DND-41 (cell line): ENCODE measurements at regions not wholly inside any gene's neighbourhood (a gene's known extent, or its start where the extent isn't known, plus 50 kb on each side); places are given as distances from the start of the nearest gene placed in this dataset.

ENCODE experiments used
- EZH2 ChIP-seq: IDR thresholded peaks from 3 replicates; pipeline ENCODE4 v1.6.1; 2012; ENCODE audit warnings: borderline replicate concordance, low read depth, mild to moderate bottlenecking, moderate library complexity, low read length, inconsistent platforms; ENCODE audit not compliant: severe bottlenecking
- TF ChIP-seq, protein P1 (sequence below): IDR thresholded peaks from 2 replicates; pipeline ENCODE4 v1.5.1; 2012; ENCODE audit warnings: borderline replicate concordance, low read length, moderate library complexity, mild to moderate bottlenecking; ENCODE audit not compliant: poor library complexity, severe bottlenecking; ENCODE audit errors: extremely low read depth

DNA sequence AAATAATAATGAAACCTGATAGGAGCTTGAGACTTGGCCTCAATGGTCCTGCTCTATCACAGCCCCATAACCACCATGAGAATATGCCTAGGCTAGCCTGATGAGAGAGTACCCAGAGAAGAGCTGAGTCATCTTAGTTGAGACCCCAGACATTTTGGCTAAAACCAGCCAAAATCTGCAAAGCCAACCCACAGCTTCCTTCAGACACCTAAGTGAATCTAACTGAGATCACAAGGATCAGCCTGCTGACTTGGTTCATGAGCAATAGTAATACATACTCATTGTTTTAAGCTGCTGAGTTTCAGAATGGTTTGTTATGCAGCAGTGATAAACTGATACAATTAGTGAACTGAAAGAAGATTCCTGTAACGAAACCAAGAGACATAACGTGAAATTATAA, 473.7 kb upstream of the PTGER4 start:
- no peak for TF ChIP-seq EZH2
- TF ChIP-seq, protein P1, sequence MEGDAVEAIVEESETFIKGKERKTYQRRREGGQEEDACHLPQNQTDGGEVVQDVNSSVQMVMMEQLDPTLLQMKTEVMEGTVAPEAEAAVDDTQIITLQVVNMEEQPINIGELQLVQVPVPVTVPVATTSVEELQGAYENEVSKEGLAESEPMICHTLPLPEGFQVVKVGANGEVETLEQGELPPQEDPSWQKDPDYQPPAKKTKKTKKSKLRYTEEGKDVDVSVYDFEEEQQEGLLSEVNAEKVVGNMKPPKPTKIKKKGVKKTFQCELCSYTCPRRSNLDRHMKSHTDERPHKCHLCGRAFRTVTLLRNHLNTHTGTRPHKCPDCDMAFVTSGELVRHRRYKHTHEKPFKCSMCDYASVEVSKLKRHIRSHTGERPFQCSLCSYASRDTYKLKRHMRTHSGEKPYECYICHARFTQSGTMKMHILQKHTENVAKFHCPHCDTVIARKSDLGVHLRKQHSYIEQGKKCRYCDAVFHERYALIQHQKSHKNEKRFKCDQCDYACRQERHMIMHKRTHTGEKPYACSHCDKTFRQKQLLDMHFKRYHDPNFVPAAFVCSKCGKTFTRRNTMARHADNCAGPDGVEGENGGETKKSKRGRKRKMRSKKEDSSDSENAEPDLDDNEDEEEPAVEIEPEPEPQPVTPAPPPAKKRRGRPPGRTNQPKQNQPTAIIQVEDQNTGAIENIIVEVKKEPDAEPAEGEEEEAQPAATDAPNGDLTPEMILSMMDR, result no peak
